Fibroblast of villous mesenchyme (primary cell): ENCODE measurements at regions not wholly inside any gene's neighbourhood (a gene's known extent, or its start where the extent isn't known, plus 50 kb on each side); places are given as distances from the start of the nearest gene placed in this dataset.

Experiments used
- DNase-seq: peaks from one replicate; pipeline ENCODE4 v3.0.0-alpha.2; 2010; ENCODE audit warnings: low read depth
- H3K4me3 ChIP-seq: 2 replicates; pipeline ENCODE4 v1.5.1; 2011; ENCODE audit warnings: low read depth, mild to moderate bottlenecking, low read length
- CTCF ChIP-seq: IDR thresholded peaks from 2 replicates; pipeline ENCODE4 v1.5.1; 2012; ENCODE audit warnings: low read depth, mild to moderate bottlenecking, low read length; ENCODE audit not compliant: insufficient read depth

DNA sequence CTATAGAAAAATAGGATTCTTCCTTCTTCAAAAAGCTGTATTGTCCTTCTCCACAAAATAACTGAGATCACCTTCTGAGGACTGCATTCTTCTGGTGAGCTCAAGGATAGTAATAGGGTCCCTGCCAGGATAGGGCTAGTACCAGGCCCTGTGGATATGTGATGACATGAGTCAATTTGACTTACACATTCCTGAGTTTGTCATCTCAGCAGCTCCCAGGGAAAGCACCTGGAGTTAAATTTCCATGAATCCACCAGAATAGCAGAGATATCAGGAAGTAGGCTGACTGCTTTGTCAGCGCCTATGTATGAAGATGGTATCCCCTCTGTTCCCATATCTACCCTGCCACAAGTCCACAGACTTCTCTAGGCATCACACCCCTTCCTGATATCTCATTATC lies 225.8 kb downstream of the PMP22 start:
- DNase-seq = no peak
- no peak overlapping the region for H3K4me3 ChIP-seq
- TF ChIP-seq CTCF = no peak

GRCh38 chr17:15038656-15039055 lies 226.5 kb downstream of the PMP22 start:
- DNase-seq = peak; percentile 1
- no peak overlapping the region for H3K4me3 ChIP-seq
- no peak for TF ChIP-seq CTCF

GRCh38 chr17:15036238-15036637 lies 228.9 kb downstream of the PMP22 start:
- TF ChIP-seq CTCF = no peak
- DNase-seq = no peak
- H3K4me3 ChIP-seq = no peak overlapping the region

GRCh38 chr17:15031975-15032374 lies 233.2 kb downstream of the PMP22 start:
- no peak overlapping the region for H3K4me3 ChIP-seq
- no peak for DNase-seq
- TF ChIP-seq CTCF = no peak

DNA sequence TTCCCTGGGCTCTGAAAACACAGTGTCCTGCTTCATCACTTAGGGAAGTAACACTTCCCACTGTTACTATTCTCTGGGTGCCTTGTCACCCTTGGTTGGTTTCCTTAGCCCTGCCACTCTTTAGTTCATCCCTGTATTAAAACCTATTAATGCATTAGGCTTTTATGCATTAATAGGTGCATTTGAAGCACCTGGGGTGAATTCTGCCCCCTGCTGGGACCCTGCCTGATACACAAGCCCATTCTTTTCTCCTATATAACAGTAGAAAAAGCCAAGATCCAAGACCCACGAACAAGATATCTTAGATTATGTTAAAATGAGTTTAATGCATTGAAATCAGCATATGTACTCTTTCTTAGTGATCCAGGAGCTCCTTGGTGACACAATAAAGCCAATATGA lies 235.7 kb downstream of the PMP22 start:
- DNase-seq = no peak
- no peak for TF ChIP-seq CTCF
- no peak overlapping the region for H3K4me3 ChIP-seq

DNA sequence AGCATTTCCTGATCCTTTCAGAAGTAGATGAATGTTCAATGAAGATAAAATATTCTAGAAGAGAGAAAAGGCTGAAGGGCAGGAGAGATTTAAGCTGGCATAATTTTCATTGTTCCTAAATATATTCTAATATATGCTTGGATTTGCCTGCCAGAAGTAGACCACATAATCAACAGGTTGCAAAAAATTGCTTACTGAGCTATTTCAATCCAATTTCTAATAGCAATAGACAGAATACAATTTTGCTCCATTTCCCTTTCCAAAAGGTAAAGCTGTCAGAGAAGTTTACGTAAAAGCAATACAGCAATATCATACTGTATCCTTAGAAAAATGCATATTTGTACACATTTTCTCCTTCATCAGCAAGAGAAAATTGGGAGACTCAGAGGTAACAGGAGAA lies 237.3 kb downstream of the PMP22 start:
- no peak overlapping the region for H3K4me3 ChIP-seq
- DNase-seq = no peak
- TF ChIP-seq CTCF = no peak

- no peak for TF ChIP-seq CTCF
- no peak for DNase-seq
- H3K4me3 ChIP-seq = no peak overlapping the region
Observed at GRCh38 chr17:15026088-15026487, 239.0 kb downstream of the PMP22 start.
